ENCODE measurements at regions not wholly inside any gene's neighbourhood (a gene's known extent, or its start where the extent isn't known, plus 50 kb on each side); places are given as distances from the start of the nearest gene placed in this dataset.
"Not testable (repeated sequence)": the region's sequence is repeated elsewhere in the genome, so short reads cannot be mapped to it uniquely, and the experiment has no call there.

DNA sequence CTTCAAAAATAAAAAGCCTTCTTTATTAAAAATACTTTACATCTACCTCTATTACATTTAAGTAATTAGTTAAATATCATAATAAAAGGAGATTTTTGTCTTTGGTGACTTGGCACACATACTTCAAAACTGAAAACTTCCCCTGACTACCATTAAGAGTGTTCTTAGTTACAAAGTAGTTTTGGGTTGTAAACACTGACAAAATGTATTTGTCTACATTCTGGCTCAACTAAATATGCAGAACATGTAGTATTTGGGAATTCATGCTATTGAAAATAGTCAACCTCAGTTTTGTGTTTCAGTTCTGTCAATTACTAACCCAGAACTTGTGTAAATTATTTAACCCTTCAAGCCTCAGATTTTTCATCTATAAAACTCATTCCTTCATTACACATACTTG, 311.5 kb downstream of the RAD51AP2 start:
- CTCF ChIA-PET: no interaction called here
- TF ChIP-seq POLR2A (IDR thresholded peaks at IDR 0.05; ENCODE audit: borderline replicate concordance, extremely low read depth, insufficient read depth, insufficient read length) (no peak), SIN3A (IDR thresholded peaks at IDR 0.05; ENCODE audit: low read depth) (no peak), TCF7L2 (IDR thresholded peaks at IDR 0.05; ENCODE audit: borderline replicate concordance, extremely low read depth, insufficient read depth, insufficient read length) (no peak), ELF1 (IDR thresholded peaks at IDR 0.05; ENCODE audit: borderline replicate concordance, low read depth) (no peak), EZH2phosphoT487 (IDR thresholded peaks at IDR 0.05; ENCODE audit: borderline replicate concordance) (no peak), FOSL1 (IDR thresholded peaks at IDR 0.05; ENCODE audit: low read depth) (no peak), RAD21 (IDR thresholded peaks at IDR 0.05; ENCODE audit: low read depth) (no peak), ZFX (IDR thresholded peaks at IDR 0.05) (no peak), YY1 (IDR thresholded peaks at IDR 0.05; ENCODE audit: extremely low read depth, insufficient replicate concordance, low read depth, low read length) (no peak), EGR1 (IDR thresholded peaks at IDR 0.05; ENCODE audit: low read depth) (no peak)
- TF ChIP-seq, protein P1, sequence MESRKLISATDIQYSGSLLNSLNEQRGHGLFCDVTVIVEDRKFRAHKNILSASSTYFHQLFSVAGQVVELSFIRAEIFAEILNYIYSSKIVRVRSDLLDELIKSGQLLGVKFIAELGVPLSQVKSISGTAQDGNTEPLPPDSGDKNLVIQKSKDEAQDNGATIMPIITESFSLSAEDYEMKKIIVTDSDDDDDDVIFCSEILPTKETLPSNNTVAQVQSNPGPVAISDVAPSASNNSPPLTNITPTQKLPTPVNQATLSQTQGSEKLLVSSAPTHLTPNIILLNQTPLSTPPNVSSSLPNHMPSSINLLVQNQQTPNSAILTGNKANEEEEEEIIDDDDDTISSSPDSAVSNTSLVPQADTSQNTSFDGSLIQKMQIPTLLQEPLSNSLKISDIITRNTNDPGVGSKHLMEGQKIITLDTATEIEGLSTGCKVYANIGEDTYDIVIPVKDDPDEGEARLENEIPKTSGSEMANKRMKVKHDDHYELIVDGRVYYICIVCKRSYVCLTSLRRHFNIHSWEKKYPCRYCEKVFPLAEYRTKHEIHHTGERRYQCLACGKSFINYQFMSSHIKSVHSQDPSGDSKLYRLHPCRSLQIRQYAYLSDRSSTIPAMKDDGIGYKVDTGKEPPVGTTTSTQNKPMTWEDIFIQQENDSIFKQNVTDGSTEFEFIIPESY (IDR thresholded peaks at IDR 0.05; ENCODE audit: extremely low read depth, insufficient replicate concordance, low read length): no peak
- TF ChIP-seq, protein P2, sequence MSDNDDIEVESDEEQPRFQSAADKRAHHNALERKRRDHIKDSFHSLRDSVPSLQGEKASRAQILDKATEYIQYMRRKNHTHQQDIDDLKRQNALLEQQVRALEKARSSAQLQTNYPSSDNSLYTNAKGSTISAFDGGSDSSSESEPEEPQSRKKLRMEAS (IDR thresholded peaks at IDR 0.05): no peak
- TF ChIP-seq, protein P3, sequence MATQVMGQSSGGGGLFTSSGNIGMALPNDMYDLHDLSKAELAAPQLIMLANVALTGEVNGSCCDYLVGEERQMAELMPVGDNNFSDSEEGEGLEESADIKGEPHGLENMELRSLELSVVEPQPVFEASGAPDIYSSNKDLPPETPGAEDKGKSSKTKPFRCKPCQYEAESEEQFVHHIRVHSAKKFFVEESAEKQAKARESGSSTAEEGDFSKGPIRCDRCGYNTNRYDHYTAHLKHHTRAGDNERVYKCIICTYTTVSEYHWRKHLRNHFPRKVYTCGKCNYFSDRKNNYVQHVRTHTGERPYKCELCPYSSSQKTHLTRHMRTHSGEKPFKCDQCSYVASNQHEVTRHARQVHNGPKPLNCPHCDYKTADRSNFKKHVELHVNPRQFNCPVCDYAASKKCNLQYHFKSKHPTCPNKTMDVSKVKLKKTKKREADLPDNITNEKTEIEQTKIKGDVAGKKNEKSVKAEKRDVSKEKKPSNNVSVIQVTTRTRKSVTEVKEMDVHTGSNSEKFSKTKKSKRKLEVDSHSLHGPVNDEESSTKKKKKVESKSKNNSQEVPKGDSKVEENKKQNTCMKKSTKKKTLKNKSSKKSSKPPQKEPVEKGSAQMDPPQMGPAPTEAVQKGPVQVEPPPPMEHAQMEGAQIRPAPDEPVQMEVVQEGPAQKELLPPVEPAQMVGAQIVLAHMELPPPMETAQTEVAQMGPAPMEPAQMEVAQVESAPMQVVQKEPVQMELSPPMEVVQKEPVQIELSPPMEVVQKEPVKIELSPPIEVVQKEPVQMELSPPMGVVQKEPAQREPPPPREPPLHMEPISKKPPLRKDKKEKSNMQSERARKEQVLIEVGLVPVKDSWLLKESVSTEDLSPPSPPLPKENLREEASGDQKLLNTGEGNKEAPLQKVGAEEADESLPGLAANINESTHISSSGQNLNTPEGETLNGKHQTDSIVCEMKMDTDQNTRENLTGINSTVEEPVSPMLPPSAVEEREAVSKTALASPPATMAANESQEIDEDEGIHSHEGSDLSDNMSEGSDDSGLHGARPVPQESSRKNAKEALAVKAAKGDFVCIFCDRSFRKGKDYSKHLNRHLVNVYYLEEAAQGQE (IDR thresholded peaks at IDR 0.05; ENCODE audit: low read depth): no peak
- TF ChIP-seq, protein P4, sequence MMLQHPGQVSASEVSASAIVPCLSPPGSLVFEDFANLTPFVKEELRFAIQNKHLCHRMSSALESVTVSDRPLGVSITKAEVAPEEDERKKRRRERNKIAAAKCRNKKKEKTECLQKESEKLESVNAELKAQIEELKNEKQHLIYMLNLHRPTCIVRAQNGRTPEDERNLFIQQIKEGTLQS (IDR thresholded peaks at IDR 0.05): no peak
- no peaks in the 10 kb centered on the region for H4K20me1 ChIP-seq (ENCODE audit: insufficient read depth)
- H3K9ac ChIP-seq (ENCODE audit: low read length): no peak overlapping the region
- BruUV-seq (replicated peaks): no TSS peak
- H3K79me2 ChIP-seq (ENCODE audit: insufficient read depth, low read length): no peaks in the 10 kb centered on the region
- POLR2A ChIA-PET: no interaction called here
- RAD21 ChIA-PET (ENCODE audit: low non-redundant PET in 1 of 2, low total read pairs in 2 of 2, uncharacterized antibody in 2 of 2, unreplicated experiment in 2 of 2): no interaction called here
- no peak overlapping the region for H3K4me2 ChIP-seq (ENCODE audit: low read length)
- H3K36me3 ChIP-seq (ENCODE audit: control insufficient read depth in 1 of 2, insufficient read depth in 2 of 2, low read length in 2 of 2): no peaks in the 10 kb centered on the region
- no peak overlapping the region for H3K4me3 ChIP-seq (replicated peaks in 1 of 2; ENCODE audit: low read depth in 1 of 2, low read length in 2 of 2)
- intact Hi-C loops (cut with micrococcal nuclease): no loop called here
- ATAC-seq (no peak), DNase-seq (ENCODE audit: low read depth, low spot score) (no peak)
- H3K9me3 ChIP-seq (ENCODE audit: control insufficient read depth in 1 of 2, insufficient read depth in 1 of 2, low read depth in 1 of 2, low read length in 2 of 2): no peaks in the 10 kb centered on the region
- H3K9me2 ChIP-seq (ENCODE audit: insufficient read depth): no peaks in the 10 kb centered on the region
- peaks cover 5% of the 10 kb centered on the region; the same call in 1 of the 2 replicates for H3K27me3 ChIP-seq (ENCODE audit: insufficient read depth, low read length)
- no peak overlapping the region for H3K27ac ChIP-seq (ENCODE audit: low read depth, low read length)
- no peak overlapping the region for H2AFZ ChIP-seq (ENCODE audit: low read depth, low read length, poor library complexity, severe bottlenecking)
- no peaks in the 10 kb centered on the region for H3K4me1 ChIP-seq (ENCODE audit: control insufficient read depth in 1 of 2, insufficient read depth in 2 of 2, low read length in 2 of 2)

DNA sequence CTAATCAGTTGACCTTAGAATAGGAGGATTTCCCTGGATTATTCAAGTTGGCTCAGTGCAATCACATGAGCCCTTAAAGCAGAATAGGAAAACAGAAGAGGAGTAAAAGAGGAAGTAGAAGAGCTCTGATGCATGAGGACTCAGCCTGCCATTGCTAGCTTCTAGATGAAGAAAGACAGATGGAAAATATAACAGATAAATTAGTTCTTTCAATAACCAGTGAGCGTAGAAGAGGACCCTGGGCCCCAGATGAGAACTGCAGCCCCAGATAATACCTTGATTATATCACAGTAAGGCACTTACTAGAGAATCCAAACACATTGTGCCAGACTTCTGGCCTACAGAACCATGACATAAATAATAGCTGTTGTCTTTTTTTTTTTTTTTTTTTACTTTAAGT, 314.0 kb downstream of the RAD51AP2 start:
- H2AFZ ChIP-seq (ENCODE audit: low read depth, low read length, poor library complexity, severe bottlenecking); H3K9ac ChIP-seq (ENCODE audit: low read length); H3K9me2 ChIP-seq (ENCODE audit: insufficient read depth); H3K27ac ChIP-seq (ENCODE audit: low read depth, low read length); ATAC-seq; H3K4me3 ChIP-seq (replicated peaks in 1 of 2; ENCODE audit: low read depth in 1 of 2, low read length in 2 of 2); POLR2A ChIA-PET; H3K4me2 ChIP-seq (ENCODE audit: low read length); H3K79me2 ChIP-seq (ENCODE audit: insufficient read depth, low read length); H3K4me1 ChIP-seq (ENCODE audit: control insufficient read depth in 1 of 2, insufficient read depth in 2 of 2, low read length in 2 of 2); DNase-seq (ENCODE audit: low read depth, low spot score); BruUV-seq (replicated peaks); H3K9me3 ChIP-seq (ENCODE audit: control insufficient read depth in 1 of 2, insufficient read depth in 1 of 2, low read depth in 1 of 2, low read length in 2 of 2); intact Hi-C loops (cut with micrococcal nuclease); H3K27me3 ChIP-seq (ENCODE audit: insufficient read depth, low read length); H4K20me1 ChIP-seq (ENCODE audit: insufficient read depth); CTCF ChIA-PET; RAD21 ChIA-PET (ENCODE audit: low non-redundant PET in 1 of 2, low total read pairs in 2 of 2, uncharacterized antibody in 2 of 2, unreplicated experiment in 2 of 2); H3K36me3 ChIP-seq (ENCODE audit: control insufficient read depth in 1 of 2, insufficient read depth in 2 of 2, low read length in 2 of 2): not testable (repeated sequence)

Data from HCT116 (cell line).